ENCODE measurements at regions not wholly inside any gene's neighbourhood (a gene's known extent, or its start where the extent isn't known, plus 50 kb on each side); places are given as distances from the start of the nearest gene placed in this dataset.
"Not testable (repeated sequence)": the region's sequence is repeated elsewhere in the genome, so short reads cannot be mapped to it uniquely, and the experiment has no call there.

- peak; percentile 77 for DNase-seq (ENCODE audit: low spot score)
Observed at GRCh38 chr9:129412814-129413536, 207.9 kb downstream of the C9orf50 start.

GRCh38 chr9:129412176-129412813 lies 208.6 kb downstream of the C9orf50 start:
- not testable (repeated sequence) for DNase-seq (ENCODE audit: low spot score)

- DNase-seq (ENCODE audit: low spot score): no peak
Observed at GRCh38 chr9:129411501-129412175, 209.3 kb downstream of the C9orf50 start.

- DNase-seq (ENCODE audit: low spot score): no peak
Observed at GRCh38 chr9:129410226-129410625, 210.7 kb downstream of the C9orf50 start.

- no peak for DNase-seq (ENCODE audit: low spot score)
Observed at GRCh38 chr9:129408535-129409215, 212.2 kb downstream of the C9orf50 start.

- no peak for DNase-seq (ENCODE audit: low spot score)
Observed at GRCh38 chr9:129407905-129408452, 212.9 kb downstream of the C9orf50 start.

- DNase-seq (ENCODE audit: low spot score): no peak
Observed at GRCh38 chr9:129406278-129407225, 214.3 kb downstream of the C9orf50 start.

GRCh38 chr9:129405827-129406213 lies 215.1 kb downstream of the C9orf50 start:
- DNase-seq (ENCODE audit: low spot score): no peak

GRCh38 chr9:129405089-129405826 lies 215.6 kb downstream of the C9orf50 start:
- no peak for DNase-seq (ENCODE audit: low spot score)

- DNase-seq (ENCODE audit: low spot score): no peak
Observed at GRCh38 chr9:129404621-129405020, 216.3 kb downstream of the C9orf50 start.

- no peak for DNase-seq (ENCODE audit: low spot score)
Observed at GRCh38 chr9:129403779-129404620, 216.9 kb downstream of the C9orf50 start.

GRCh38 chr9:129402931-129403778 lies 217.7 kb downstream of the C9orf50 start:
- no peak for DNase-seq (ENCODE audit: low spot score)

- DNase-seq (ENCODE audit: low spot score): no peak
Observed at GRCh38 chr9:129402371-129402739, 218.5 kb downstream of the C9orf50 start.

GRCh38 chr9:129401623-129402370 lies 219.1 kb downstream of the C9orf50 start:
- DNase-seq (ENCODE audit: low spot score): peak; percentile 35

GRCh38 chr9:129400971-129401622 lies 219.8 kb downstream of the C9orf50 start:
- no peak for DNase-seq (ENCODE audit: low spot score)

- DNase-seq (ENCODE audit: low spot score): no peak
Observed at GRCh38 chr9:129400001-129400970, 220.6 kb downstream of the C9orf50 start.

Data from Ammon's horn (tissue), 1 donor.